Heart left ventricle (tissue), 13 donors: ENCODE measurements at regions not wholly inside any gene's neighbourhood (a gene's known extent, or its start where the extent isn't known, plus 50 kb on each side); places are given as distances from the start of the nearest gene placed in this dataset.

ENCODE experiments used
- CTCF ChIP-seq, 12 donors: fragments of 200-600 bp; sonication (generic) in 4 of 12; IDR thresholded peaks; one replicate each; pipeline versions ENCODE4 v1.5.0 to v1.8.0; 2018 to 2022; ENCODE audit warnings: antibody characterized with exemption in 12 of 12, mild to moderate bottlenecking in 5 of 12
- POLR2A ChIP-seq, 2 donors: fragments of 450-650 bp; IDR thresholded peaks; one replicate each; pipeline ENCODE4 v1.6.1; 2017; ENCODE audit warnings: antibody characterized with exemption in 2 of 2, mild to moderate bottlenecking in 2 of 2, moderate library complexity in 2 of 2
- donor health status: ischemic (EF 13 %, LVEDD 7.1; RV severe dilation, severe dysfunction).
- donor health status: DM: no; HTN: yes; CAD: no.
- donor health status: DM: no; HTN: no; CAD: no.
- donor health status: ischemic (EF 25% LVEDD 6.9; RV normal size, moderate dysfunction).
- donor health status: ischemic (EF 25% LVEDD 5.7; RV mildly dilated, moderate dysfunction).
- donor health status: ischemic (EF 35%, LVEDD 5.7; RV mildly dilated, moderate dysfunction).
- donor health status: nonischemic (EF 11% LVEDD 7.7; RV severe dilation, severe dysfunction).
- donor health status: DM: yes; HTN: yes; CAD: no.
- donor health status: PGD.
- donor health status: ischemic (EF 29% LVEDD 5.4; RV normal size, mild dysfunction).
- donor health status: nonischemic (EF 23%, LVEDD 6.1; RV moderate dilation, normal function).

GRCh38 chr12:93050026-93050747, 121.1 kb upstream of the EEA1 start:
- no peak for TF ChIP-seq CTCF (IDR thresholded peaks at IDR 0.05)
- TF ChIP-seq POLR2A (IDR thresholded peaks at IDR 0.05) = no peak
